ENCODE measurements at regions not wholly inside any gene's neighbourhood (a gene's known extent, or its start where the extent isn't known, plus 50 kb on each side); places are given as distances from the start of the nearest gene placed in this dataset.
"Not testable (repeated sequence)": the region's sequence is repeated elsewhere in the genome, so short reads cannot be mapped to it uniquely, and the experiment has no call there.

DNA sequence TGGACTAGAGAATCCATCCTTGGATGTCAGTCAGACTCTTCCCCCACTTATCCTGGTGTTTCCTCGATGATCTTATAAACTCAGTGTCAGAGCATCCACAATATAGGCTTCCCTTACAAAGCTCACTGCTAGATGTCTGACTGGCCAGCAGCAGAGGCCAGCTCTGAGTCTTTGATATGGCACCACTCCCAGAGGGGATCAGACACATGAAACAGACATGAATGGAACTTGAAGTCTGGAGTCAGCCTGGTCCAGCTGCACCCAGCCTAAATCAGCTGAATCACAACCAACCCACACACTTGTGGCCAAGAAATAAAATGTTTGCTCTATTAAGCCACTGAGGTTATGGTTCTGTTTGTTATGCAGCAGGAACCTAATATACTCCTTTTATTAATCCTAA, 129.6 kb upstream of the MED14 start:
- H3K4me3 ChIP-seq (ENCODE audit: low read depth, low read length), result no peak overlapping the region
- TF ChIP-seq, protein P1, sequence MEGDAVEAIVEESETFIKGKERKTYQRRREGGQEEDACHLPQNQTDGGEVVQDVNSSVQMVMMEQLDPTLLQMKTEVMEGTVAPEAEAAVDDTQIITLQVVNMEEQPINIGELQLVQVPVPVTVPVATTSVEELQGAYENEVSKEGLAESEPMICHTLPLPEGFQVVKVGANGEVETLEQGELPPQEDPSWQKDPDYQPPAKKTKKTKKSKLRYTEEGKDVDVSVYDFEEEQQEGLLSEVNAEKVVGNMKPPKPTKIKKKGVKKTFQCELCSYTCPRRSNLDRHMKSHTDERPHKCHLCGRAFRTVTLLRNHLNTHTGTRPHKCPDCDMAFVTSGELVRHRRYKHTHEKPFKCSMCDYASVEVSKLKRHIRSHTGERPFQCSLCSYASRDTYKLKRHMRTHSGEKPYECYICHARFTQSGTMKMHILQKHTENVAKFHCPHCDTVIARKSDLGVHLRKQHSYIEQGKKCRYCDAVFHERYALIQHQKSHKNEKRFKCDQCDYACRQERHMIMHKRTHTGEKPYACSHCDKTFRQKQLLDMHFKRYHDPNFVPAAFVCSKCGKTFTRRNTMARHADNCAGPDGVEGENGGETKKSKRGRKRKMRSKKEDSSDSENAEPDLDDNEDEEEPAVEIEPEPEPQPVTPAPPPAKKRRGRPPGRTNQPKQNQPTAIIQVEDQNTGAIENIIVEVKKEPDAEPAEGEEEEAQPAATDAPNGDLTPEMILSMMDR (IDR thresholded peaks at IDR 0.05; ENCODE audit: borderline replicate concordance, insufficient read depth, low read depth, low read length), result no peak

DNA sequence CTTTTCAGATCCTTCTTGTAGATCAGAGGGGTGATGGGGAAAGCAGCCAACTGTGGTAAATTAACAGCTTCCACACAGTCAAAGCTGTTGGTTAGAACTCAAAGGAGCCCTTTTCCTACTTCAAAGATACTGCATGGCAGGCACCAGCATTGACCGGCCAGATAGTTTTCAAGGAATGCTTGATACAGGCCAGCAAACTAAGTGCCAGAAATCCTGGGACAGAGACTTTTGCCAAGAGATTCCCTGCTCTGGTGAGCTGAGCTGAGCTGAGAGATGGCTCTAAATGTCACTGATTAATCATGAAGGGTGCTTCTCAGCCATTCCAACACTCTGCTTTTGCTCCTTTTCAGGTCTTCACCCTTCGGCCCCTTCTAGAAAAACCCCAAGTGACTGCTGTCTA, 131.6 kb upstream of the MED14 start:
- TF ChIP-seq, protein P1 (IDR thresholded peaks at IDR 0.05; ENCODE audit: borderline replicate concordance, insufficient read depth, low read depth, low read length), result no peak
- no peak overlapping the region for H3K4me3 ChIP-seq (ENCODE audit: low read depth, low read length)

DNA sequence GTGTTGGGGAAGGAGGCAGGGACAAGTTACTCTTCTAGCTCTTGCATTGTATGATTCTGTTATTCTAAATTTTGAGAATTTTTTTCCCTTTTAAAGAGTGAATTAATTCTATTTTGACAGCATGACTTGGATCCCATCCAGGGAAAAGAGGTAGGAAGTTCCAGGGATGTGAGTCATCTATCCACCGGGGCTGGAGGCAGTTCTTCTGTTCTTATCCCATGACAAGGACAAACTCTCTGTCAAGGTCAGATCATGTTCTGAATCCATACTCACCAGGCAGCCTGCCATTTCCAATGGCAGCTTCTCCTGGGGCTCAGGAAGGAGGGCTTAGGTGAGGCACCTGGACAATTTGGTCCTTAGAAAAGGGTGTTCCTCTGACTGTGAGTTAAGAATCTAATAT, 132.0 kb upstream of the MED14 start:
- TF ChIP-seq, protein P1 (IDR thresholded peaks at IDR 0.05; ENCODE audit: borderline replicate concordance, insufficient read depth, low read depth, low read length), result no peak
- no peak overlapping the region for H3K4me3 ChIP-seq (ENCODE audit: low read depth, low read length)

DNA sequence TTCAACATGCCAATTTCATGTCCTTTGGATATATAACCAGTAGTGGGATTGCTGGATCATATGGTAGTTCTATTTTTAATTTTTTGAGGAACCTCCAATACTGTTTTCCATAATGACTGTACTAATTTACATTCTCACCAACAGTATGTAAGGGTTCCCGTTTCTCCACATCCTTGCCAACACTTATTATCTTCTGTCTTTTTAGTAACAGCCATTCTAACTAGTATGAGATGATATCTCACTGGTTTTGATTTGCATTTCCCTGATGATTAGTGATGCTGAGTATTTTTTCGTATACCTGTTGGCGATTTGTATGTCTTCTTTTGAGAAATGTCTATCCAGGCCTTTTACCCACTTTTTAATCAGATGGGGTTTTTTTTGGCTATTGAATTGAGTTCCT, 133.5 kb upstream of the MED14 start:
- H3K4me3 ChIP-seq (ENCODE audit: low read depth, low read length), result no peak overlapping the region
- TF ChIP-seq, protein P1 (IDR thresholded peaks at IDR 0.05; ENCODE audit: borderline replicate concordance, insufficient read depth, low read depth, low read length), result no peak

DNA sequence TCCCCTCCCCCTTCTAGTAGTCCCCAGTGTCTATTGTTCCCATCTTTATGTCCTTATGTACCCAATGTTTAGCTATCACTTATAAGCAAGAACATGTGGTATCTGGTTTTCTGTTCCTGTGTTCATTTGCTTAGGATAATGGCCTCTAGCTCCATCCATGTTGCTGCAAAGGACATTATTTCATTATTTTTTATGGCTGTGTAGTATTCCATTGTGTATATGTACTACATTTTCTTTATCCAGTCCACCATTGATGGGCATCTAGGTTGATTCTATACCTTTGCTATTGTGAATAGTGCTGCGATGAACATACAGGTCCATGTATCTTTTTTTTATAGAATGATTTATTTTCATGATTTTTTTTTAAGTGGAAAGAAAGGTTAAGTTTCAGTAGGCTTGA, 135.6 kb upstream of the MED14 start:
- H3K4me3 ChIP-seq (ENCODE audit: low read depth, low read length), result not testable (repeated sequence)

DNA sequence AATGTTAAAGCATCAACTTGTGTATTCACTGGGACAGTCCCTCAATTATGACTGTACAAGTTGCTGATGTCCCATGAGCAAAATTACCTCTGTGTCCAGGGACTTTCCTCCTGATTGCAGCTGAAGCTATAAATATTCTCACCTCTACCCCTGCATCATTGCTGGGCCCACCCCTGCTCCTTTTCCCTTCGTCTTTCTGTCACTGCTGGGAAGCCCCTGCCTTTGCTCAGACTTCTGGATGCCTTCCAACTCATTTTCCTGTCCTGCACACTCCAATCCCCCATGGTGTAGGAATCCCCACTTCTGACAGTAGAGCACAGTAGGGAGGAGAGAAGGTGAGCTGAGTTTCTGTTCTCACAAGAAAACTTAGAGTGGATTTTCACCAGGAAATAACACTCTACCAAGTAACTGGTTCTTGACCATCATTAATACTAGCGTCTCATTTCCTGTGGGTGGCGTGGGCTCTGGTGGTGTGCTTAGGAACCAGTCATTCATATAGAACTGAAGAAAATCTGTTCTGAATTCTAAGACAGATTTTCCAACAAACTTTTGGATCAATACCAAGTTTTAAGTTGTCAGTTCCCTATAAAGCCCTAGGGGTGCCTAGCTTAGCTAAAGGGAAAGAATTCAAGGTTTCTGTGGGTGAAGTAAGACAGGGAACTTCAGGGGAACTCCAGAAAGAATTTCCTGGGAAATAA, 136.2 kb upstream of the MED14 start:
- TF ChIP-seq, protein P1 (IDR thresholded peaks at IDR 0.05; ENCODE audit: borderline replicate concordance, insufficient read depth, low read depth, low read length), result no peak
- H3K4me3 ChIP-seq (ENCODE audit: low read depth, low read length), result no peak overlapping the region

DNA sequence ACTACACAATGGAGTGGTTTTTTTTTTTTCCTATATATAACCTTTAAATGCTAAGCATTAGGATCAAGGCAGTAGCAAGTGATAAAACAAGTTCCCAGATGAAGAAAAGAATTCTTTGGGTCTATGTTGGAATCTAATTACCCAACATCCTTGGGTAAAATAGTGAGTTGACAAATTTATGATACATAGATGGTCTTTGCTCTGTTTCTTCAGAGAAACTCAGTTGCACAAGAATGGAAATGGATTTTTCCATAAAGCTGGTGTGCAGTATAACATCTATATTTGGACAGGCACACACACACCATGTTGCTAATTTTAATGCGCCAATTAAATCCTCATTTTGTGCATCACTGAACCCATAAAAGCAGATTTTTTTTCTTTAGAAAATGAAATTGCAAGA, 137.0 kb upstream of the MED14 start:
- H3K4me3 ChIP-seq (ENCODE audit: low read depth, low read length), result no peak overlapping the region
- TF ChIP-seq, protein P1 (IDR thresholded peaks at IDR 0.05; ENCODE audit: borderline replicate concordance, insufficient read depth, low read depth, low read length), result no peak

All from GM12875 (cell line).